ENCODE measurements at regions not wholly inside any gene's neighbourhood (a gene's known extent, or its start where the extent isn't known, plus 50 kb on each side); places are given as distances from the start of the nearest gene placed in this dataset.

GRCh38 chr3:76726034-76726433 lies 313.9 kb upstream of the ROBO2 start:
- TF ChIP-seq, protein P1, sequence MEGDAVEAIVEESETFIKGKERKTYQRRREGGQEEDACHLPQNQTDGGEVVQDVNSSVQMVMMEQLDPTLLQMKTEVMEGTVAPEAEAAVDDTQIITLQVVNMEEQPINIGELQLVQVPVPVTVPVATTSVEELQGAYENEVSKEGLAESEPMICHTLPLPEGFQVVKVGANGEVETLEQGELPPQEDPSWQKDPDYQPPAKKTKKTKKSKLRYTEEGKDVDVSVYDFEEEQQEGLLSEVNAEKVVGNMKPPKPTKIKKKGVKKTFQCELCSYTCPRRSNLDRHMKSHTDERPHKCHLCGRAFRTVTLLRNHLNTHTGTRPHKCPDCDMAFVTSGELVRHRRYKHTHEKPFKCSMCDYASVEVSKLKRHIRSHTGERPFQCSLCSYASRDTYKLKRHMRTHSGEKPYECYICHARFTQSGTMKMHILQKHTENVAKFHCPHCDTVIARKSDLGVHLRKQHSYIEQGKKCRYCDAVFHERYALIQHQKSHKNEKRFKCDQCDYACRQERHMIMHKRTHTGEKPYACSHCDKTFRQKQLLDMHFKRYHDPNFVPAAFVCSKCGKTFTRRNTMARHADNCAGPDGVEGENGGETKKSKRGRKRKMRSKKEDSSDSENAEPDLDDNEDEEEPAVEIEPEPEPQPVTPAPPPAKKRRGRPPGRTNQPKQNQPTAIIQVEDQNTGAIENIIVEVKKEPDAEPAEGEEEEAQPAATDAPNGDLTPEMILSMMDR (IDR thresholded peaks at IDR 0.05): no peak
- no peak for TF ChIP-seq POLR2A (IDR thresholded peaks at IDR 0.05)
- H3K4me3 ChIP-seq: no peak overlapping the region
- no peaks in the 10 kb centered on the region for H3K27me3 ChIP-seq
- no peak for DNase-seq
- no peak overlapping the region for H3K27ac ChIP-seq
- H3K36me3 ChIP-seq: no peaks in the 10 kb centered on the region
- no peaks in the 10 kb centered on the region for H3K4me1 ChIP-seq
- no peaks in the 10 kb centered on the region for H3K9me3 ChIP-seq

DNA sequence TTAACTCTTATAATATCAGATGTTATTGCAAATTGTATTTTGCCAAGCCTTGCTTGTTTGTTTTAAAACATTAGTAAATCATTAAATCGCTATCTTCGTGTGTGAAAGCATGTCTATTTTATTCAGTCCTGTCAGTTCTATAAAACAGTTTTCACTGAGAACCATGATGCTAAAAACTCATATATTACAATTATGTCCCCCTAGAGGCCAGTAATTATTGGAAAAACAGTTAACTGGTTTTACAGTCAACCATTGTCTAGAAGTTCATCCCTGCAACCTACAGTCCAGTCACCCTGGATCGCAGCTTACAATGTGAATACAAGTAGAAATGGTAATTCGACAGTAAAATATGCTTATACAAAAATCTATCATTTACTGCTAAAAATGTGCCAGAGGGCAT lies 311.5 kb upstream of the ROBO2 start:
- no peaks in the 10 kb centered on the region for H3K27me3 ChIP-seq
- no peaks in the 10 kb centered on the region for H3K36me3 ChIP-seq
- TF ChIP-seq, protein P1 (IDR thresholded peaks at IDR 0.05): no peak
- TF ChIP-seq POLR2A (IDR thresholded peaks at IDR 0.05): no peak
- no peak for DNase-seq
- H3K4me3 ChIP-seq: no peak overlapping the region
- no peak overlapping the region for H3K27ac ChIP-seq
- no peaks in the 10 kb centered on the region for H3K4me1 ChIP-seq
- no peaks in the 10 kb centered on the region for H3K9me3 ChIP-seq

DNA sequence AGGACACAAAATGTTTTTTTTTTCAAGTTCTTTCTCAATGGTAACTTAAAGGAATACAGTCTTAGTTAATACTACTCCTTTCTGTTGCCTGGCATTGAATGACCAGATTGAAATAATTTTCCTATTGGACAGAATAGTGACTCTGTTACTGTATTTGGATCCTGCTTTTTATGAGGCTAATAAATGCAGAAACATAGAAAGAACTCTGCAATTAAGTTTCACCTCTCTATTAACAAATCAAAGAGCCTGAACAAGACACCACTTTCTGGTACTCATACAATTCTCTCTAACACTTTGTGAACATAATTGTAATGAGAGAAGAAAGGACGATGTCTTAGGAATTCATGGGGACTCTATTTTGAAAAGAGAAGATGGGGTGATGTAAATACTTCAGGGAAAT lies 308.4 kb upstream of the ROBO2 start:
- no peaks in the 10 kb centered on the region for H3K36me3 ChIP-seq
- DNase-seq: no peak
- no peak overlapping the region for H3K27ac ChIP-seq
- no peaks in the 10 kb centered on the region for H3K4me1 ChIP-seq
- no peaks in the 10 kb centered on the region for H3K9me3 ChIP-seq
- no peaks in the 10 kb centered on the region for H3K27me3 ChIP-seq
- TF ChIP-seq, protein P1 (IDR thresholded peaks at IDR 0.05): no peak
- no peak for TF ChIP-seq POLR2A (IDR thresholded peaks at IDR 0.05)
- no peak overlapping the region for H3K4me3 ChIP-seq

DNA sequence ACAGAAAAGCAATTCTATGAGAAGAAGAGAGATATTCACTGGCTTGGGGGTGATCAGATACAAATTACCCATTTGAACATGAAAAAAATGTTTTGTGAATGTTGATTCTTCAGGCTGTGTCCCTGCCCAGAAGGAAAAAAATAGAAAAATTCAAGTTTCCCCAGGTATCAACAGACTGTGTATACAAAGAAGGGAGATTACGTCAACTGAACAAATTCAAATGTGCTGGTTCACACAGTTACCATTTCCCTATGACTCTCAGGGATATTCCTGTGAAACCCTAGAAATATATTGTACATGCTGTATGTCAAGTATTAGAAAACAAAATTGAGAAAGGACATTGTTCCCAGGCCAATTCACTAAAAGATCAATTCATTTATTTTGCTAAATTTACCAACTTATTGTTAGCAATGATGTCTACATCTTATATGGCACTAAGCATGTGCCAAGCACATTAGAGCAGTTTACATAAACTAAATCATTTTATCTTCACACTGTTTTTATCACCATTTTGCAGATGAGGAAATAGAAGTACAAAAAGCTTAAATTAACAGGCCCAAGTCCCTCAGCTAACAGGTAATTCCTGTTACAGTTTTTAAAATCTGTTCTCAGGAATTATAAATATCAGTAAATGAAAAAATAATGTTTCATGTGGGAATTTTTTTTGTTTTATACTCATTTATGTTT lies 306.7 kb upstream of the ROBO2 start:
- Histone ChIP-seq H3K27me3 (no peaks in the 10 kb centered on the region), H3K36me3 (no peaks in the 10 kb centered on the region), H3K27ac (no peak overlapping the region), H3K4me1 (no peaks in the 10 kb centered on the region), H3K9me3 (no peaks in the 10 kb centered on the region), H3K4me3 (no peak overlapping the region)
- DNase-seq: no peak
- TF ChIP-seq POLR2A (IDR thresholded peaks at IDR 0.05): no peak
- TF ChIP-seq, protein P1 (IDR thresholded peaks at IDR 0.05): no peak

- H3K4me1 ChIP-seq: no peaks in the 10 kb centered on the region
- TF ChIP-seq, protein P1 (IDR thresholded peaks at IDR 0.05): no peak
- no peak for TF ChIP-seq POLR2A (IDR thresholded peaks at IDR 0.05)
These were observed 304.7 kb upstream of the ROBO2 start for GRCh38 chr3:76735152-76735551.

DNA sequence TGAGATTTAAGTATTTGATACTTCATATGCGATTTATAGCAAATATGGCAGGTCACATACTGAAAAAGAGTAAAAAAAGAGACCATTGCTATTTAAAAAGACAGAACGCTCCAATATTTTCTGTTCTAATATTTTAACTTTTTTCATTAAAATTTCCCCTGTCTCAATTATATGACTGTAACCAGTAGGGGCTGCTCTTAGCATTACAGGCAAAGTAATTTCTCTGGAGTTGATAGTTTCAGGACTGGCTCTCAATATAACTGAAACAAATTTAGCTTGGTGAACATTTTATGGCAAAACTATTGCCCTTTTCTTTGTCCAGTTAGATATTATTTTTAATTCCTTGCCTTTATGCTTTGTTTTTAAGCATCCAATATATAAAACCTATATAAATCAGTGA lies 286.3 kb upstream of the ROBO2 start:
- Histone ChIP-seq H3K27me3 (no peaks in the 10 kb centered on the region), H3K4me3 (no peak overlapping the region)
- TF ChIP-seq POLR2A (IDR thresholded peaks at IDR 0.05): no peak
- TF ChIP-seq, protein P1 (IDR thresholded peaks at IDR 0.05): peak in 3 of 6 experiments; percentile 26 to 38 (median 31)

More at GRCh38 chr3:76735152-76735551, 304.7 kb upstream of the ROBO2 start:
- no peaks in the 10 kb centered on the region for H3K27me3 ChIP-seq
- no peak for DNase-seq
- H3K36me3 ChIP-seq: no peaks in the 10 kb centered on the region
- no peaks in the 10 kb centered on the region for H3K9me3 ChIP-seq
- H3K27ac ChIP-seq: no peak overlapping the region
- no peak overlapping the region for H3K4me3 ChIP-seq

More for the DNA sequence above, 286.3 kb upstream of the ROBO2 start:
- no peaks in the 10 kb centered on the region for H3K4me1 ChIP-seq
- no peak overlapping the region for H3K27ac ChIP-seq
- DNase-seq: no peak
- H3K36me3 ChIP-seq: no peaks in the 10 kb centered on the region
- no peaks in the 10 kb centered on the region for H3K9me3 ChIP-seq

All from Peyer's patch (tissue), 4 donors.